ENCODE measurements at regions not wholly inside any gene's neighbourhood (a gene's known extent, or its start where the extent isn't known, plus 50 kb on each side); places are given as distances from the start of the nearest gene placed in this dataset.
"Not testable (repeated sequence)": the region's sequence is repeated elsewhere in the genome, so short reads cannot be mapped to it uniquely, and the experiment has no call there.

- TF ChIP-seq, protein P1, sequence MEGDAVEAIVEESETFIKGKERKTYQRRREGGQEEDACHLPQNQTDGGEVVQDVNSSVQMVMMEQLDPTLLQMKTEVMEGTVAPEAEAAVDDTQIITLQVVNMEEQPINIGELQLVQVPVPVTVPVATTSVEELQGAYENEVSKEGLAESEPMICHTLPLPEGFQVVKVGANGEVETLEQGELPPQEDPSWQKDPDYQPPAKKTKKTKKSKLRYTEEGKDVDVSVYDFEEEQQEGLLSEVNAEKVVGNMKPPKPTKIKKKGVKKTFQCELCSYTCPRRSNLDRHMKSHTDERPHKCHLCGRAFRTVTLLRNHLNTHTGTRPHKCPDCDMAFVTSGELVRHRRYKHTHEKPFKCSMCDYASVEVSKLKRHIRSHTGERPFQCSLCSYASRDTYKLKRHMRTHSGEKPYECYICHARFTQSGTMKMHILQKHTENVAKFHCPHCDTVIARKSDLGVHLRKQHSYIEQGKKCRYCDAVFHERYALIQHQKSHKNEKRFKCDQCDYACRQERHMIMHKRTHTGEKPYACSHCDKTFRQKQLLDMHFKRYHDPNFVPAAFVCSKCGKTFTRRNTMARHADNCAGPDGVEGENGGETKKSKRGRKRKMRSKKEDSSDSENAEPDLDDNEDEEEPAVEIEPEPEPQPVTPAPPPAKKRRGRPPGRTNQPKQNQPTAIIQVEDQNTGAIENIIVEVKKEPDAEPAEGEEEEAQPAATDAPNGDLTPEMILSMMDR (IDR thresholded peaks at IDR 0.05): not testable (repeated sequence)
- not testable (repeated sequence) for TF ChIP-seq POLR2A, EP300 (IDR thresholded peaks at IDR 0.05)
Measured at GRCh38 chr20:12145951-12146350, 228.3 kb downstream of the BTBD3 start.

Data from tibial nerve (tissue), 4 donors.